H9 (cell line): ENCODE measurements at regions not wholly inside any gene's neighbourhood (a gene's known extent, or its start where the extent isn't known, plus 50 kb on each side); places are given as distances from the start of the nearest gene placed in this dataset.

Experiments used
- DNase-seq: peaks from one replicate; pipeline ENCODE4 v3.0.0-alpha.2; 2017
- H2AFZ ChIP-seq: one replicate; pipeline ENCODE4 v1.6.1; 2013; ENCODE audit warnings: mild to moderate bottlenecking, low read length, control low read depth, moderate library complexity
- H2AK5ac ChIP-seq: 2 replicates; pipeline ENCODE4 v1.6.1; 2013; ENCODE audit warnings: low read length, control low read depth, mixed read lengths; ENCODE audit not compliant: insufficient read length
- H2BK120ac ChIP-seq: one replicate; pipeline ENCODE4 v1.6.1; 2013; ENCODE audit warnings: low read depth, mild to moderate bottlenecking, low read length, control low read depth, inconsistent platforms; ENCODE audit not compliant: poor library complexity, severe bottlenecking
- H2BK12ac ChIP-seq: 2 replicates; pipeline ENCODE4 v1.6.1; 2013; ENCODE audit warnings: low read length, control low read depth, mixed read lengths, low read depth; ENCODE audit not compliant: insufficient read length
- H2BK15ac ChIP-seq: 2 replicates; pipeline ENCODE4 v1.6.1; 2013; ENCODE audit warnings: low read depth, low read length, control low read depth
- H2BK20ac ChIP-seq: one replicate; pipeline ENCODE4 v1.6.1; 2013; ENCODE audit warnings: low read depth, mild to moderate bottlenecking, low read length, control low read depth, inconsistent platforms; ENCODE audit not compliant: poor library complexity, severe bottlenecking
- H2BK5ac ChIP-seq: 2 replicates; pipeline ENCODE4 v1.6.1; 2013; ENCODE audit warnings: low read length, control low read depth, mixed read lengths; ENCODE audit not compliant: insufficient read length
- H3K14ac ChIP-seq: 2 replicates; pipeline ENCODE4 v1.6.1; 2013; ENCODE audit warnings: low read length, control low read depth; ENCODE audit not compliant: insufficient read depth
- H3K18ac ChIP-seq: 2 replicates; pipeline ENCODE4 v1.6.1; 2013; ENCODE audit warnings: low read depth, mild to moderate bottlenecking, mixed read lengths, low read length, control low read depth; ENCODE audit not compliant: insufficient read length
- H3K23ac ChIP-seq: 2 replicates; pipeline ENCODE4 v1.6.1; 2013; ENCODE audit warnings: low read length, control low read depth, mixed read lengths, low read depth; ENCODE audit not compliant: insufficient read length
- H3K23me2 ChIP-seq: 2 replicates; pipeline ENCODE4 v1.6.1; 2013; ENCODE audit warnings: low read depth, mild to moderate bottlenecking, mixed read lengths, low read length, control low read depth; ENCODE audit not compliant: insufficient read length, poor library complexity, severe bottlenecking
- H3K27ac ChIP-seq: 2 replicates; pipeline ENCODE4 v1.5.1; 2013; ENCODE audit warnings: low read length, control low read depth, mixed read lengths, low read depth; ENCODE audit not compliant: insufficient read length
- H3K27me3 ChIP-seq: 2 replicates; pipeline ENCODE4 v1.6.1; 2013; ENCODE audit warnings: low read length, control low read depth, inconsistent platforms; ENCODE audit not compliant: insufficient read depth
- H3K4ac ChIP-seq: 2 replicates; pipeline ENCODE4 v1.6.1; 2013; ENCODE audit warnings: low read depth, mild to moderate bottlenecking, control low read depth, inconsistent platforms, low read length, moderate library complexity
- H3K4me1 ChIP-seq: 2 replicates; pipeline ENCODE4 v1.6.1; 2013; ENCODE audit warnings: low read length, control low read depth, inconsistent platforms; ENCODE audit not compliant: insufficient read depth
- H3K4me2 ChIP-seq: 2 replicates; pipeline ENCODE4 v1.6.1; 2013; ENCODE audit warnings: low read length, control low read depth, mixed read lengths; ENCODE audit not compliant: insufficient read length, insufficient read depth
- H3K56ac ChIP-seq: 2 replicates; pipeline ENCODE4 v1.6.1; 2013; ENCODE audit warnings: low read depth, mild to moderate bottlenecking, mixed read lengths, low read length, control low read depth; ENCODE audit not compliant: insufficient read length
- H3K79me1 ChIP-seq: 2 replicates; pipeline ENCODE4 v1.6.1; 2013; ENCODE audit warnings: low read depth, mild to moderate bottlenecking, moderate library complexity, low read length, control low read depth, inconsistent platforms; ENCODE audit not compliant: insufficient read depth, poor library complexity, severe bottlenecking
- H3K79me2 ChIP-seq: 2 replicates; pipeline ENCODE4 v1.6.1; 2013; ENCODE audit warnings: low read length, control low read depth, inconsistent platforms; ENCODE audit not compliant: insufficient read depth
- H3K9ac ChIP-seq: 2 replicates; pipeline ENCODE4 v1.6.1; 2013; ENCODE audit warnings: low read length, control low read depth, mixed read lengths; ENCODE audit not compliant: insufficient read length; ENCODE audit errors: extremely low read depth
- H3K9me3 ChIP-seq: one replicate; pipeline ENCODE4 v1.6.1; 2013; ENCODE audit warnings: low read depth, low read length, inconsistent platforms; ENCODE audit not compliant: control insufficient read depth
- H3T11ph ChIP-seq: one replicate; pipeline ENCODE4 v1.6.1; 2013; ENCODE audit warnings: mild to moderate bottlenecking, low read length, control low read depth, inconsistent platforms
- H4K20me1 ChIP-seq: one replicate; pipeline ENCODE4 v1.6.1; 2013; ENCODE audit not compliant: control insufficient read depth, insufficient read length, insufficient read depth
- H4K5ac ChIP-seq: 2 replicates; pipeline ENCODE4 v1.6.1; 2013; ENCODE audit warnings: low read depth, mild to moderate bottlenecking, mixed read lengths, low read length, control low read depth; ENCODE audit not compliant: insufficient read length
- H4K8ac ChIP-seq: replicated peaks from 2 replicates; pipeline ENCODE4 v1.6.1; 2013; ENCODE audit warnings: low read length, control low read depth, mixed read lengths, low read depth; ENCODE audit not compliant: insufficient read length
- H4K91ac ChIP-seq: 2 replicates; pipeline ENCODE4 v1.6.1; 2013; ENCODE audit warnings: low read depth, mild to moderate bottlenecking, moderate library complexity, mixed read lengths, low read length, control low read depth; ENCODE audit not compliant: insufficient read length
- H3K27ac Mint-ChIP-seq, 3 experiments: 2 replicates in 2 of 3; 3 replicates in 1 of 3; pipeline ENCODE4 v1.8.0; 2020 to 2021; ENCODE audit warnings: mixed read lengths in 3 of 3, mild to moderate bottlenecking in 1 of 3, moderate library complexity in 1 of 3
- H3K27me3 Mint-ChIP-seq: 2 replicates; pipeline ENCODE4 v1.8.0; 2021; ENCODE audit warnings: low read depth, mild to moderate bottlenecking, moderate library complexity, mixed read lengths
- H3K36me3 Mint-ChIP-seq, 3 experiments: 2 replicates in 2 of 3; 3 replicates in 1 of 3; pipeline ENCODE4 v1.8.0; 2020 to 2021; ENCODE audit warnings: low read depth in 3 of 3, mixed read lengths in 3 of 3; ENCODE audit not compliant: insufficient read depth in 1 of 3
- H3K4me1 Mint-ChIP-seq, 2 experiments: 2 replicates each; pipeline ENCODE4 v1.8.0; 2020; ENCODE audit warnings: mixed read lengths in 2 of 2
- H3K4me3 Mint-ChIP-seq, 2 experiments: 2 replicates in 1 of 2; 3 replicates in 1 of 2; pipeline ENCODE4 v1.8.0; 2020 to 2021; ENCODE audit warnings: mild to moderate bottlenecking in 2 of 2, mixed read lengths in 2 of 2, moderate library complexity in 1 of 2
- H3K9me3 Mint-ChIP-seq, 2 experiments: 2 replicates in 1 of 2; 3 replicates in 1 of 2; pipeline ENCODE4 v1.8.0; 2020; ENCODE audit warnings: mild to moderate bottlenecking in 2 of 2, mixed read lengths in 2 of 2, moderate library complexity in 1 of 2
- WGBS: extraction: QIAGEN DNeasy Blood & Tissue Kit; methylation state at CpG from one replicate; pipeline ENCODE4 v1.1.7; 2013; ENCODE audit warnings: missing lambda C conversion rate, low lambda C conversion rate, mixed read lengths; ENCODE audit not compliant: insufficient read length; ENCODE audit errors: extremely low coverage; 5-methylcytosine and 5-hydroxymethylcytosine counted together
- TF ChIP-seq, protein P1 (sequence below): fragments of 200-600 bp; sonication (generic); conservative IDR thresholded peaks from 3 replicates; pipeline ENCODE4 v1.8.0; 2021; ENCODE audit warnings: antibody characterized with exemption, mild to moderate bottlenecking

DNA sequence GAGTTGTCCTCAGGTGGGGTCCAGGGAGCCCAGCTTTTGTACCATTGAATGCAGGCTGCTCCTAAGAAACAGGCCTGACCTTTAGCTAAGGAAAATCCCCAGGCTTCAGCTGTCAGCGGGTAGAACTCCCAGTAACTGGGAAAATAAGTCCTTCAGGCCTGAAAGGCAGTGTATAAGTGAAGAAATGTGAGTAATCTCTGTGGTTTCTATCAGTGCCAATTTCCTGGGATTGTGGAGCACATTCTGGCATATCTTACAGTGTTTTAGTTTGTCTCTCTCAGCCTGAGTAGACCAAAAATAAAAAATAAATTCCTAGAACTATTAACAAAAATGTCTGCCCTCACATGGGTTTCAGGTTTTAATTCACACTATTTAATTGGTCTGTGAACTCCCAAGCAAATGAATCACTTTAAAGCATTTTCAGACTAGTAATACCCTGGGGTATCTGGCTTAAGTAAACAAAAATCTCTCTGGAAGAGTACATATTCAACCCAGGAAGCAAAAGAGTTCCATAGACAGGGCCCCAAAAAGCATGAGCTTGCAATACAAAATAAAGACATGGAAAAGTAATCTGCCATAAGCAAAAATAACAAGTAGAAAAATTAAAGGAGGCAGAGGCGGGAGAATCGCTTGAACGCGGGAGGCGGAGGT is 566.2 kb upstream of the NOX3 start:
- H3K4me2 ChIP-seq = no peak overlapping the region
- no peak overlapping the region for H3K23ac ChIP-seq
- H2BK120ac ChIP-seq = no peak overlapping the region
- WGBS = no CpG with 5 or more reads among the region's 6 CpGs
- no peak overlapping the region for H3K4ac ChIP-seq
- H3K27me3 ChIP-seq = no peaks in the 10 kb centered on the region
- TF ChIP-seq, protein P1, sequence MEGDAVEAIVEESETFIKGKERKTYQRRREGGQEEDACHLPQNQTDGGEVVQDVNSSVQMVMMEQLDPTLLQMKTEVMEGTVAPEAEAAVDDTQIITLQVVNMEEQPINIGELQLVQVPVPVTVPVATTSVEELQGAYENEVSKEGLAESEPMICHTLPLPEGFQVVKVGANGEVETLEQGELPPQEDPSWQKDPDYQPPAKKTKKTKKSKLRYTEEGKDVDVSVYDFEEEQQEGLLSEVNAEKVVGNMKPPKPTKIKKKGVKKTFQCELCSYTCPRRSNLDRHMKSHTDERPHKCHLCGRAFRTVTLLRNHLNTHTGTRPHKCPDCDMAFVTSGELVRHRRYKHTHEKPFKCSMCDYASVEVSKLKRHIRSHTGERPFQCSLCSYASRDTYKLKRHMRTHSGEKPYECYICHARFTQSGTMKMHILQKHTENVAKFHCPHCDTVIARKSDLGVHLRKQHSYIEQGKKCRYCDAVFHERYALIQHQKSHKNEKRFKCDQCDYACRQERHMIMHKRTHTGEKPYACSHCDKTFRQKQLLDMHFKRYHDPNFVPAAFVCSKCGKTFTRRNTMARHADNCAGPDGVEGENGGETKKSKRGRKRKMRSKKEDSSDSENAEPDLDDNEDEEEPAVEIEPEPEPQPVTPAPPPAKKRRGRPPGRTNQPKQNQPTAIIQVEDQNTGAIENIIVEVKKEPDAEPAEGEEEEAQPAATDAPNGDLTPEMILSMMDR = no peak
- no peaks in the 10 kb centered on the region for H3K27me3 Mint-ChIP-seq
- H4K91ac ChIP-seq = no peak overlapping the region
- peak overlapping the region in 1 of 3 experiments; percentile 21; a peak in 1 of 7 replicates for H3K27ac Mint-ChIP-seq
- H3K9ac ChIP-seq = no peak overlapping the region
- no peaks in the 10 kb centered on the region for H3K23me2 ChIP-seq
- peaks cover 16 to 22% of the 10 kb centered on the region in 2 experiments for H3K9me3 Mint-ChIP-seq
- peaks cover 3 to 21% (median 12%) of the 10 kb centered on the region in 3 experiments; a peak in 6 of 7 replicates for H3K36me3 Mint-ChIP-seq
- no peak overlapping the region for H2BK12ac ChIP-seq
- H2AK5ac ChIP-seq = no peak overlapping the region
- H4K20me1 ChIP-seq = no peaks in the 10 kb centered on the region
- DNase-seq = no peak
- no peak overlapping the region for H3K4me3 Mint-ChIP-seq
- H3T11ph ChIP-seq = no peak overlapping the region
- H2BK20ac ChIP-seq = no peak overlapping the region
- no peak overlapping the region for H4K8ac ChIP-seq
- no peak overlapping the region for H3K56ac ChIP-seq
- no peak overlapping the region for H3K27ac ChIP-seq
- no peaks in the 10 kb centered on the region for H3K4me1 Mint-ChIP-seq
- no peak overlapping the region for H2AFZ ChIP-seq
- H3K14ac ChIP-seq = no peak overlapping the region
- H3K79me2 ChIP-seq = no peaks in the 10 kb centered on the region
- no peak overlapping the region for H2BK5ac ChIP-seq
- H4K5ac ChIP-seq = no peak overlapping the region
- no peaks in the 10 kb centered on the region for H3K79me1 ChIP-seq
- no peaks in the 10 kb centered on the region for H3K9me3 ChIP-seq
- no peak overlapping the region for H2BK15ac ChIP-seq
- H3K4me1 ChIP-seq = no peaks in the 10 kb centered on the region
- no peak overlapping the region for H3K18ac ChIP-seq
